GM21423 (cell line): ENCODE measurements at regions not wholly inside any gene's neighbourhood (a gene's known extent, or its start where the extent isn't known, plus 50 kb on each side); places are given as distances from the start of the nearest gene placed in this dataset.
"Not testable (repeated sequence)": the region's sequence is repeated elsewhere in the genome, so short reads cannot be mapped to it uniquely, and the experiment has no call there.

Experiments used
- ATAC-seq: cut with Tn5 transposase; IDR thresholded peaks from one replicate; pipeline ENCODE4 v1.9.1; 2021; ENCODE audit warnings: mild to moderate bottlenecking, moderate library complexity; ENCODE audit not compliant: unreplicated experiment

DNA sequence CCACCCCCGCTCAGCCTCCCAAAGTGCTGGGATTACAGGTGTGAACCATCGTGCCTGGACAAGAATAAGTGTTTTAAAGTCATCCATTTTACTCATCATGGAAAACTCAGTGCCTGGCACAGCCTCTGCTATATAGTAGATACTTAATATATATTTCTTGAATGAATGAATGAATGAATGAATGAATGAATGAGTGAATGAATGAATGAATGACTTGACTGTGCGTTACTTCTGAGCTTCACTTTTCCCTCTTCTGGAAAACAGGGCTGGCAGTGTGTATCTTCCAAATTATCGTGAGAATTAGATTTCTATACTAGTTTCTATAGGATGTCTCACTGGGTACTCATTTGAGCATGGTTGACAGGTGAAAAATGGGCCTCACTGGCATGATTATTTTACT is 307.3 kb upstream of the ERCC4 start:
- ATAC-seq: no peak

DNA sequence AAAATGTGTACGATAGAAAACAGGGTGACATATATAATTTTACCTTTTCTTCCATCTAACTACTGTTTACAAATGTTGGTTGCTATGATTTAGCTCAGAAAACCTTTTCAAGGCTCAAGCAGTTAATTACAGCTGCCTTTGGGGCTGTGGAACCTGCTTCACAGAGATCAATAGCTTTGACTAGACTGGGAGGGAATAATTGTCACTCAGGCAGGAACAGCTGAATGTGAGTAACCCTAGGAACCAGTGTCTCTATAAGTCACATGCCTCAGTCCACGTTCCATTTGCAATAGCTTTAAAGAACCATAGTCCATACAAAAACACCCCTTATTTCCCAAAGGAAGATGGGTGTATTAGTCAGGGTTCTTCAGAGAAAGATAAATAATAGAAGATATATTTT is 306.8 kb upstream of the ERCC4 start:
- no peak for ATAC-seq

DNA sequence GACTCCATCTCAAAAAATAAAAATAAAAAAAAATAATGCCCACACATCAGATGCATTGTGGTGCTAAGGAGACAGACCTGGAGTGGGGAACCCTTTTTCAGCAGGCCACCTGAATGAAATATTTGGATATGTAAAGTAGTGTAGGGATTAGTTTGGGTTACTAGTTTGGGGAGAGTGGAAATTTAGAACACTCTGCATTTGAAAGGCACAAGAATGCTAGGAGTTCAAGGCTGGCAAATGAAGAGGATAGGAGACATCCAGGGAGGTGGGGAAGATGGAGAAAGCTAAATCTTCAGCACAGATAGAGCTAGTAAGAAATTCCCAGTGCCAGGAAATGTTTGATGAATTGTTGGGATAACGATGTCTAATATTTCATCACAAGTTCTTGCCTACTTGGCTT is 298.3 kb upstream of the ERCC4 start:
- no peak for ATAC-seq

DNA sequence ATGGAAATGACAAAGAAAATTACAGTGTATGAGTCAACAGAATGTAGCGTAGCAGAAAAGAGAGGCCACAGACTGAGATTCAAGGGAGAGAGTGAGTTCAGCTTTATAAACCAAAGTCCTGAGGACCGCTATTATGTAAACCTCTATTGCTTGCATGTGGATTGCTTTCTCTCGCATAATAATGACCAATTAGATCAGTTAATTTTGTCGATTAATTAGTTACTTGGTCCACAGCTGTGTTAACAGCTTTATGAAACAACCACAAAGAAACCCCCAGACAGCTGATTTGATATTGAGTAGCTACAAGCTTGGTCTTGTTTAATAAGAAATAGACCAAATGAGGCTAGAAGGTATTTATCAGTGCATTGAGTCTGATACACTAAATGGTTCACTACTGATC is 291.8 kb upstream of the ERCC4 start:
- no peak for ATAC-seq

DNA sequence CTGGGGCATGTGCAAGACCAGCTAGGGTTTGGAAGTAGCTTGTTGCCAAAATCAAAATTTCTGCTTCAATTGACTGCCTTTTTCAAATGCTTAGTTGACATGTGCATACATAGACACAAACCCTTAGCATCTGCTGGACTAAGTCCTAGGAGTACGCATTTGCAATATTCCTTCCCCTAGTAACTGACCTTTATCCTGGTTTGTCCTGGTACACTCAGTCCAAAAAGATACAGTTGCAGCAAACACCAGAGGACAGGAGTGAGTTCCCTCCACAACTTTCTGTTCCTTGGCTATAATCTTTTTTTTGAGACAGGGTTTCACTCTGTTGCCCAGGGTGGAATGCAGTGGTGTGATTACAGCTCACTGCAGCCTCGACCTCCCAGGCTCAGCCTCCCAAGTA is 290.2 kb upstream of the ERCC4 start:
- no peak for ATAC-seq

DNA sequence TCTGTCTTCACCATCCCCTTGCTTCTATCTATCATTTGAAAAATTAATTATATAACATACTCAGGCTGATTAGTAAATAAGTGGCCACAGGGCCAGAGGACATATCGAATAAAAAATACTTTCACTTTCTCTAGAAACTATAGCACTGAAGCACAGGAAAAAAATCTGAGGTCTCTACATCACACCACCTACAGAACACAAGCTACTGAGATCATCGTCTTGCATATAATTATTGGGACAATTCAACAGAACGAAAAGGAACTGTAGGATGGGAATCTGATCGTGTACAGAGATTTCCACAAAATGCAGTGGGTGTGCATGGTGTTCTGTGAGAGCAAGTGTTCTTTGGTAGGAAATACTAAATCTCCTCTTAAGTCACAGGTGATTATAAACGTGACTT is 289.6 kb upstream of the ERCC4 start:
- ATAC-seq: no peak

DNA sequence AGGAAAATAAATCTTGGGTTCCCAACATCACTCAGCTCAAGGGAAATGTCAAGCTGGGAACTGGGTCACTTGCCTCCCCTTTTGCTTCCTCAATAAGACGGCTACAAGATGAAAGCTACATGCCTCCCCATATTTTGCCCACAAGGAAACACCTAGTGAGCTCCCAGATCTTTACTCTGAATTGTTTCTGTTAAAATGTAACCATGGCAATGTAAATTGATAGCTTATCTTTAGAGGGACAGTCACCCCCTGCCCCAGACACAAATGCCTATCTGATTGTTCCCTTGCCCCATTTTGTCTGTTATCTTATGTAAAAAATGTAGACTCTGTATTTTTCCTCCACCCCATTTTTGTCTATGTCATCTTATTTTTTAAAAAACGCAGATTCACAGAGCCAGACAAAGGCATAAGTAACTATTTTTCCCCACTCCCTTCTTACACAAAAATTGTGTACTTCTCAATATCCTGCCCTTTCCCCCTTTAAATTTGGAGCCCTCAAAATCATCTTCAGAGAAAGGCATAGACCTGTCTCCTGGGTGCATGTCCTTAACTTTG is 288.7 kb upstream of the ERCC4 start:
- ATAC-seq: no peak

DNA sequence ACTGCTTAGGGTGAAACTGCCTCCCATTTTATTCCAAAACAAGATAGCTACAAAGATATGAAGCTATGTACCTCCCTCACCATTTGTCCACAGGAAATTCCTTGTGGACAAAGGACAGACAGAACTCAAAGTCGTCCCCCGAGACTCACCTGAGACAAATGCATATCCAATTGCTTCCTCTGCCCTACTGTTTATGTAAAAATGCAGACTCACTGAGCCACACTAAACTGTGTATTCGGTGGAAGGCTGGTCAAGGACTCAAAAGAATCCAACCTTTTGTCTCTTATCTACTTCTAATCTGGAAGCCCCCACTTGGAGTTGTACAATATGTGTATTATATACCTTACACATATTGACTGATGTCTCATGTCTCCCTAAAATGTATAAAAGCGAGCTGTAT is 288.0 kb upstream of the ERCC4 start:
- ATAC-seq: no peak

DNA sequence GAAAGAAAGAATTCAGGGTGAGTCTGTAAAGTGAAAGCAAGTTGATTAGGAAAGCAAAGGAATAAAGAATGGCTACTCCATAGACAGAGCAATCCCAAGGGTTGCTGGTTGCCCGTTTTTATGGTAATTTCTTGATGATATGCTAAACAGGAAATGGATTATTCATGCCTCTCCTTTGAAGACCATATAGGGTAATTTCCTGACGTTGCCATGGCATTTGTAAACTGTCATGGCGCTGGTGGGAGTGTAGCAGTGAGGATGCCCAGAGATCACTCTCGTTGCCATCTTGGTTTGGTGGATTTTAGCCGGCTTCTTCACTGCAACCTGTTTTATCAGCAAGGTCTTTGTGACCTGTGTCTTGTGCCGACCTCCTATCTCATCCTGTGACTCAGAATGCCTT is 287.4 kb upstream of the ERCC4 start:
- not testable (repeated sequence) for ATAC-seq

DNA sequence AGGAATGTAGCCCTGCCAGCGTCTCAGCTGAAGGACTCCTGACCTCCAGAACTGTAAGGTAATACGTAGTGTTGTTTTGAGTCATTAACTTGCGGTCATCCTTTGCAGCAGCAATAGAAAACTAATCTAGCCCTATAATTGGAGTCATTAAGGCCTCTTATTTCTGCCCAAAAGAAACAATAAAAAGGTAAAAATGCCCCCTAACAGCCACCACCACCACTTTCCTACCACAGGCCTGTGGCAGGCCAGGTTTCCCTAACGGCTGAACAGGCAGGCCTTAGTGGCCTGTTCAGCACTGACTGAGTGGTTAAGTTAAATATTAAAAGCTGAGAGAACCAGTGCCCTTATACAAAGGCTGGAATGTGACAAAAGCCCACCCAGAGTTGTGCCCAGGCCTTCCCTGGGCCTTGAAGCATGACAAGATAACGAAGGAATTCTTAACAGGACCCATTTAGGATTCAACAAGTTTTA is 286.5 kb upstream of the ERCC4 start:
- ATAC-seq: no peak

DNA sequence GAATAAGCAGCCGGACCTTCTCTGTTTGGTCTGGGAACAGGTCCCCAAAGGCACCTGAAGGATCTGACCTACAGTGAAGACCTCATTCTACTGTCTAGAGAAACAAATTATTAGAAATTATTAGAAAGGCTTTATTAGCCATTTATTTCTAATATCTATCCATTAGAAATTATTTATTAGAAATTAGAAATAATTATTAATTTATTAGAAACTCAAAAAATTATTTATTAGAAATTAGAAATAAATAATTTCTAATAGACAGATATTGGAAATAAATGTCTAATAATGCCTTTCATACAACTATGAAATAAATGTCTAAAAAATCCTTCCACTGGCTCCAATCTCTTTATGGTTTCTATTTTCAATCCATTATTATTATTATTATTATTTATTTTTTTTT is 285.7 kb upstream of the ERCC4 start:
- no peak for ATAC-seq

DNA sequence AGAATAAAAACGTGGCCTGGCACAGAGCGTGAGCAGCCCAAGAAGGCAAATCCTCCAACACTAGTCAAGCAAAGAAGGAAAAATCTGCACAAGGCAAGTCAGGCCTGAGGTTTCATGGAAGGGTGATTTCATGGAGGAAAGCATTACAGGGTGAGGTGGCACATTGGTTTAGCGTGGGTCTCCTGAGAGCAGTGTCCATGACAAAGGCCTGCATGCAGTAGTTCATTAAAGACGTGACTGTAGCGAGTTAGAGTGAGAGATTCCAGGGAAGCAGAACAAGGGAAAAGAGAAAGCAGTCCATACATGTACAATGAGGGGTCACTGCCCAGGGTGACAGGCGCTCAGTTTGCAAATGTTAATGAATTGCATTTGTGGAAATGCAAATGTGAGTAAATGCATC is 285.0 kb upstream of the ERCC4 start:
- ATAC-seq: no peak

DNA sequence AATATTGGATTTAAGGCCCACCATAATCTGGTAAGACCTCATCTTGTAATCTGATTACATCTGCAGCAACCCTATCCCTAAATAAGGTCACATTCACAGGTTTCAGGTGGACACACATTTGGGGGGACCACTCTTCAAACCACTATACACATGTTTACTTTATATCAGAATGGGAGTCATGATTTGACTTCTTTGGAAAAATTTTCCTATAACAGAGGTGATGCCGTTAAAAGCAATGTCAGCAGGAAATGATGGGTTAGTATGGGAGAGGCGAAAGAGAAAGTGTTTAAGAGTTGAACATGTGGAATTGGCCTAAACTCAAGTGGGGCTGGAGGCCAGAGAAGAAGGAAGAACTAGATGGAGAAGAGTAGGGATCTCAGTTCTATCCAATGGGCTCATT is 281.7 kb upstream of the ERCC4 start:
- no peak for ATAC-seq

DNA sequence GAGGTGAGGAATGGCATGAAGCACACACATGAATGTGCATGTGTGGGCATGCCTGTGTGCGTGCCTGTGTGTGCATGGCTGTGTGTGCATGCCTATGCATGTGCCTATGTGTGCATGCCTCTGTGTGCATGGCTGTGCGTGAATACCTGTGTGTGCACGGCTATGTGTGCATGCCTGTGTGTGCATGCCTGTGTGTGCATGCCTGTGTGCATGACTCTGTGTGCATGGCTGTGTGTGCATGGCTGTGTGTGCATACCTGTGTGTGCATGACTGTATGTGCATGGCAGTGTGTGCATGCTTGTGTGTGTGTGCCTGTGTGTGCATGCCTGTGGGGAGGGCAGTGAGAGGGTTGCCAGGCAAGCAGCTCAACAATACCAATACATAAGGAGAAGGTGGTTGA is 276.5 kb upstream of the ERCC4 start:
- no peak for ATAC-seq

DNA sequence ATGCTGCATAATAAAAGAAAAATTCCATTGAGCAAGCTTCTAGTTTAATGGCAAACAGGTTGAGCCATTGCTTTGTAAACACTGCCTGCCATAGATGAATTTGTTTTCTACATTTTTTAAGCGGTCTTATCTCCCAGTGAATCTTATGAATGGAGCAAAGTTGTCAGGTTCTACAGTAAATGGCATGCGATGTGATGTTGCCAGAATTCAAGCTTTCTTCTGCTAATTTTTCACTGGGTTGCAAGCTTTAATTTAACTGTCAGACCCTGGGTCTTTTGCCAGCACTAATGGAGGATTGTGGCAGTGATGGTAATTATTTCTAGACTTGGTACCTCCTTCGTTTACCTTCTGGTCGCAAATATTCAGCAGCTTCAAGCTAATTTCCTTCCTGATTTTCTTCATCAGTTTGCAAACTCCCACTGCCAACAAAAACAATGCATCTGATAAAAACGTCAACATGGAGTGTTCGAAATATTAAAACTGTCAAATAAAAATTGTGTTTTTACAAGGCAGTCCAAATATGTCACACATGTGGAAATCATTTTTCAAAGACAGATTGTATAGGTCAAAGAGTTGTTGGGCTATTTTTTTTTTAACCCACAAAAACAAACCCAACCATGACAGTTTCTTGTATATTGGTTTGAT is 274.2 kb upstream of the ERCC4 start:
- ATAC-seq: no peak

DNA sequence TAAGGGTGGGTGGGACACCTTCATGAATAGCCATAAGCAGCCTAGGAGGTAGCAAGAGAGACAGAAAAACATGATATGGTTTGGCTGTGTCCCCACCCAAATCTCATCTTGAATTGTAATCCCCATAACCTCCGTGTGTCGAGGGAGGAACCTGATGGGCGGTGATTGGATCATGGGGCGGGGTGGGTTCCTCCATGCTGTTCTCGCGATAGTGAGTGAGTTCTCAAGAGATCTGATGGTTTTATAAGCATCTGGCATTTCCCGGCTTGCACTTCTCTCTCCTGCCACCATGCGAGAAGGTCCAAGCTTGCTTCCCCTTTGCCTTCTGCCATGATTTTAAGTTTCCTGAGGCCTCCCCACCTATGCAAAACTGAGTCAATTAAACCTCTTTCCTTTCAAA is 259.1 kb upstream of the ERCC4 start:
- ATAC-seq: no peak

DNA sequence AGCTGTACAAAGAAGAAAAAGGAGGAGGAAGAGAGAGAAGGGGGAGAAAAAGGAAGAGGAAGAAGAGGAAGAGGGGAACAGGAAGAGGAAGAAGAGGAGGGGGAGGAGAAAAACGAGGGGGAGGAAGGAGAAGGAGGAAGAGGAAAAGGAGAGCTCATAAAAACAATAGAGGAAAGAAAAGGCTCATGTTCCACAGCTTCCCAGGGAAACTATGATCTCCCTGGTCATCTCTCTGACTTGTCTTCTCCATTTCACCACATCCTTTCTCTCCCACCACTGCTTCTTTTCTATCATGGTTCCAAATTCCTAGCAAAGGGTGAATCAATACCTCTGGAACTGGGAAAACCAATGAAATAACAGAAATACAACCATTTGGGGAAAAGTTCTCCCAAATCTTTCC is 254.1 kb upstream of the ERCC4 start:
- ATAC-seq: no peak

DNA sequence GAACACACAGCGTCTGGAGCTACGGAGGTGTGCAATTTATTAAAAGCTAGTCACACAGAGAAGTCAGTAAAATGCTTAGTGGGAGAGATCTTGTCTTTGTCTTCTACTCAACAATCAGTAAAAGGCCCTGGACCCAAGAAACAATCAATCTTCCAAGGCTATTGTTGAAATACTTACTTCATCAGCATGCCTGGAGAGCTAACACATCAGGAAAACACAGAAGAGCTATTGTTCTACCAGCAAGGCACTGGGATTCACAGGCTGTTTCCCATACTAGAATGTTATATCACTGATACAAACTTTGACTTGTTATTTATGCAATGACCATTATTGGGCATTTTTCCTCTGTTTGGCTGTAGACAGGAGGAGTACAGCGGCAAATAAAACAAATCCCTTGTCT is 247.8 kb upstream of the ERCC4 start:
- no peak for ATAC-seq

DNA sequence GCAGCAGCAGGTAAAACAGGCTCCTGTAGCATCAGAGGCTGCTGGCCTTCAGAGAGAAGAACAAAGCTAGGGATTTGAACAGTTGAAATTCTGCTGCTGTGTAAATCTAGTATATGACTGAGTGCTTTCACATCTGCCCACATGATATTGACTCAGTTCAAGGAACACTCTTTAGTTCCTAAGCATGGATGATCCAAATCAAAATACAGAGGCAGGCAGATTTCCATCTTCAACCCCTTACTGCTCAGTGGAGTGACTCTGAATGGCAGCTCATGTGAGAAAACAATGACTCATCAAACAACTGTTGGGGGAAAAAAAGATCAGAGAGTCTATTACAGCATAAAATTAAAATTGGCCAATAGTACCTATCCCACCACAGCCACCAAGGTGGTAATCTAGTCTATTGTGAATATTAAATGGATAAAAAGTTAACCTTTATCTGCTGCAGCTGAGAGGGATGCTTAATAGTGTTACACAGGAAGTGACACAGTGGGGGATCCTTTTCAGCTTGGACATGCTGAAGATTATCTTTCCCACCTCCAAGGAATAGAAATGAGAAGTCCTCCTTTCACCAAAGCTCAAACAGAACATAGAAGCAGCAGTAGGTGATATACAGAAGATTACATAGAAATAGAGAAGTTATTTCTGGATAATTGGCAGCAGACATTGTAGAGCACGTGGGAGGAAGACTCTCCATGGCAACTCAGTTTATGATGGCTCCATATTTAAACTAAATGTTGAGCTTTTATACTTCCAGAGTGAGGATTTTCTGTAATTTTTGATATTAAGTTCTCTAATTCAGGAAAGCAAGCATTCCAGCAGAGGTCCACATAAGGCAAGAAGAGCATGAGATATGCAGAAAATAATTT is 239.7 kb upstream of the ERCC4 start:
- ATAC-seq: no peak

DNA sequence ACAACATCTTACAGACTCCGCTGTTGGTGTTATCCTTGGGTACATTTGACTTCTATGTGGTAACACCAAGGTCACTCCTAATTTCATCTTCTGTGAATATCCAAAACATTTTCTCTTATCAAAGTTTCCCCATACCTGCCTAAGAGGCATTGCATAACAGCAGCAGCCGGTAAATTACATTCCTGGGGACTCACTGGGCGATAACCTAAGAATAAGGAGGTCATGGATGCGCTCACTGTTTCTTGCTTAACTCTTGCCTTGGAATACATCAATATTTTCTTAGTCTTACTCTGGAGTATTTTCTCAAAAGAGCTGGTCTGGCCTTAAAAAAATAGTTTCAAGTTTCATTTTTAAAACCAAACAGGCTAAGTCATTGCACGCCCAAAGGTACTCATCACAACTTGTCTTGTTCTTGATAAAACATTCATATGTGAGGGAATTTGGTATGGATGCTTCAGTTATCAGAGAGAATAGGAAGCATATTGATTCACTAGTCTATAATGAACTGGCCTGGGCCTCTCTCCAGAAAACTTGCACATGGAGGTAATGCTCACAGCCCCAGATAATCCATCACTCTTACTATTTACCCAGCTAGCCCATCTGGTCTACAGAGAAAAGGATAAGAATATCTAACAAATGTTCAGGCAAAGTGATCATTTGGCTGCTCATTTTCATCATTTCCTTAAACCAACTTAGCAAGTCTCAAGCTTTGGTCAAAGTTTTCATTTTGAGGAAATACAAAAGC is 235.0 kb upstream of the ERCC4 start:
- ATAC-seq: no peak

DNA sequence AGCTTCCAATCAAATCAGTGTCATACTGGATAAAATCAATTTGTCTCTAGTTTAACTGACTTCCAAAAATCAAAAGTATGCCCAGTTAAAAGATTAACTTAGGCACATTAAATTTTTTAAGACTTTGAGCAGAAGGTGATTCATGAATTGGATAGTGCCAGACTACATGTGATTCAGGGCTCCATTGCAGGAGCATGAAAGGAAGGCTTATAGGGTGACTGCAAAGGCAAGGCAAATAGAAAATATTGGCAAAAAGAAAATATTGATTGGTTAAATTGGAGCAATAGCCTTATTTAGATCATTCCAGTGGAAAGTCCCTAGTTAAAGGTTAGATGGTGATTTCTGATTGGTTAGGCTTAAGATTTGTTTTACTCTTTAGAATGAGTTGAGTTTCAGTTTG is 223.9 kb upstream of the ERCC4 start:
- no peak for ATAC-seq

DNA sequence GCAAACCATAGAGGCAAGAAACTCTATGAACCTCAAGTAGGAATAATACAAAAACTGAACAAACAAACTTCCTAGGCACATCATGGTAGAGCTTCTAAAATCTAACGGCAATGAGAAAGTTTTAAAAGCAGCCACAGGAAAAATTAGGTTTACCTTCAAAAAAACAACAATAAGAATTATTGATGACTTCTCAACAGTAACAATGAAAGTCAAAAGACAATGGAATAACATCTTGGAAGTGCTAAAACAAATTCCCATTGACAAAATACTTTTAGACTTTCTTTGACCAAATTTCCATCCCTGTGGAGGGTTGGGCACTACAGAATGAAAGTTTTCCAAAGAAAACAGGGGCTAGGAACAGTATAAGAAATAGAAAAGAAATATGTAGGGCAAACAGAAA is 222.9 kb upstream of the ERCC4 start:
- ATAC-seq: no peak
